ENCODE measurements at regions not wholly inside any gene's neighbourhood (a gene's known extent, or its start where the extent isn't known, plus 50 kb on each side); places are given as distances from the start of the nearest gene placed in this dataset.
"Not testable (repeated sequence)": the region's sequence is repeated elsewhere in the genome, so short reads cannot be mapped to it uniquely, and the experiment has no call there.

DNA sequence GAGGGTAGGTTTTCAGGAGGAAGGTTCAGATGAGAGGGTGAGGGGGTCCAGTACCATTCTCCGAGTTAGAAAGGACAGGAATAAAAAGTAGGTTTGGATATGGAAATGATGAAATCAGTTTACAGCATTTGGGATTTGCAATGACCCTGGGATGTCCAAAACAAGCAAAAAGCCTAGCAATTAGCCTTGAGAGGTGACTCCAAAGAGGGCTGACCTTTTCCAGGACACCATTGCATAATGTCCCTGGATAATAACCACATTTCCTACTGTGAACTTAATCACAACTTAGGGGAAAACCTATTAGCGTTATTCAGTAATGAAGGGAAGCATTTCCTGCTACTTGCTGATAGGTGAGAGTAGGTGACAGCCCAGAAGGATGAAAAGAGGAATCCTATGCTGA lies 101.4 kb upstream of the ARHGAP42 start:
- DNase-seq = no peak

DNA sequence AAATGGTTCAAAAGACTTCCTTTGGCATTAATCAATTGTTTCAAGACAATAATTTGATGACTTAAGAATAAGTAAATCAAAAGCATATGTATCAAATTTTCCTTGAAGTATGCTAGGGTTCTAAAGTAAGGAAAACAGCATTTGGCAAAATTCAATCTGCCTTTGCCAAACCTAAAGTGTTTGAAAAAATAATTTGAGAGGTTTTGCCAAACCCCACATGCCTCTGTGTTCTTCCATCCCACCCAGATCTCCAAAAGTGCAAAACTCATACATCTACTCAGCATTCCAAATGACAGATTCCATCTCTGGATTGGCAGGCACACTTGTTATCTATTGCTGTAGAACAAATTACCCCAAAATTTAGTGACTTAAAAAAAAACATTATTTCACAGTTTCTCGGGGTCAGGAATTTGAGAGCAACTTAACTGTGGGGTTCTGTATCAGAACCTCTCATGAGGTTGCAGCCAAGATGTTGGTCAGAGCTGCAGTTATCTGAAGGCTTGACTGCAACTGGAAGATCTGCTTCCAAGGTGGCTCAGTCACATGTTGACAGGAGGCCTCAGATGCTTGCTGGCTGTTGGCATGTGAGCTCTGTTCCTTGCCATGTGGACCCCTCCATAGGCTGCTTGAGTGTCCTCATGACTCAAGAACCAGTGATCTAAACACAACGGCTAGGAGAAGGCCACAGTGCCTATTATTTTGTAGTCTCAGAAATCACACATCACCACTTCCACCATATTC lies 100.6 kb upstream of the ARHGAP42 start:
- no peak for DNase-seq

DNA sequence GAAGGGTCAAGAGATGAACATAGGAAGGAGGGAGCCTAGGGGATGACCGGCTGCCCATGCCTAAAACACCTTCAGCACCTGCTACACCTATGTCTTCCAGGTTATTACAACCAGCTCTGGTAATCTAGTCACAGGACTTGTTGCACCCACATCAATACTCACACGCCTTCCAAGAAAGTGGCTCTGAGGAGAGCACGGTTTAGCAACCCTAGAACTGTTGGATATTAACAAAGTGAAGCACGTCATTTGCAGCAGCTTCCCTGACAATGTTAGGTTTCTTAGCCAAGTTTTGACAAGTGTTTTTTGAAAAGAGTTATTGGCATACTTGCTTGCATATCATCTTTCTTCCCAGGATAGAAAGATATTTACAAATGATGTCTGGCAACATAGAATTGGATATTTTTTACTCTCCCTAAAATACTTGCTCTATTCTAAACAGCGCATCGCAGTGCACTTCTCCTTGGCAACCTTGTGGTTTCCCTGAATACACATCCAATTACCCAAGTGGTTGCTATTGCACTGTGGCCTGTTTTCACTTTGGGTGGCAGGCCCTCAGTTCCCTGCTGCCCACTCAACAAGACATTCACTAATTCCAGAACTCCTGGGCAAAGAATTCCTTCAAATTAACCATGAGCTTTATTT lies 94.3 kb upstream of the ARHGAP42 start:
- DNase-seq = no peak

DNA sequence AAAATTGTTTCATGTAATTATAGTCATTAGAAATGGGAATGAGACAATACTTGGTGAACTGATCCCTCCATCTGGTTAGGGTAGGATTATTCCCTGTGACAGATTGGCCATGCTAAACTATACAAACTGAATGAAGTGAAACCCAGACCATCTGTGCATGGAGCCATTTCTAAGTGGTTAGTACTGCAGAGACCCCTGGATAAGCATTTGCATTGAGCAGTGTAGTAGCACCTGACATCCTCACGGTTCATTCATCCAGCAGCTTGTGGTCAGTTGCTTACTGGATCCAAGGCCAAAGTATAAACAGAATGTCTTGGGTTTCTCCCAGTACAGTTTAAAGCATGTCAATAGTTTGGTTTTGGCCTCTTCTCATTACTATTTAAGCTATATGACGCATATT lies 93.8 kb upstream of the ARHGAP42 start:
- no peak for DNase-seq

DNA sequence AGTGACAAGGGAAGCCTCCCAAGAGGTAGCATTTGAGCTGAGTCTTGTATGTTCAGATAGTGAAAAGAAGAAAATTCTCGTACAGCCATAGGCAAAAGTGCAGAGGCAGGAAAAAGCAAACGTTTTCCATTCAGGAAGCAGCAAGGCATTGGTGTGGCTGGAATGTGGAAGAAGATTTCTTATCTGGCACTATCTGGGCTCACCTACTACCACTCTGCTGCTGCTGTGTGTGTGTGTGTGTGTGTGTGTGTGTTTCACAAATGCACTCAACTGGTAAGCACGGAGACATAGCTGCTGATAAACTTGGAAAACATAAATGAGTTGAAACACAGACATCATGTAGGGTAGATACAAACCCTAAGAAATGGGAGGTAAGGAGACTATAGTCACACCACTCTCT lies 92.8 kb upstream of the ARHGAP42 start:
- no peak for DNase-seq

DNA sequence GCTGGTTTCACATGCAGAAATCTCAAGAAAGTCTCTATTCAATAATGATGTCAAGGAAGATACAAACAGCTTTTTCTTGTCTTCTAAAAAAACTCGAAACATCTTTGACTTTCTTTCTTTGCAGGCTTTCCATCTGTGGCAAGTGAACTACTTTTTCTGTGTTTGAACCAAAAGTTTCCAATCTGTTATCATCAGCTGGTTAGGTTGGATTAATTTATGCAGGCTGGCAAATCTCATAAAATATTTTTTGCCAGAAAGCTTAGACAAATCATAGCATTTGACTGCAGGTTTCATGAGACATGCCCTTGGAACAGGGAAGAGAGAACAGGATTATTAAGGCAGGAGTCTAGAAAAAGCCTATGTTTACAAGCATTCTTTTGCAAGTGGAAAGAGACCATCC lies 86.1 kb upstream of the ARHGAP42 start:
- no peak for DNase-seq

DNA sequence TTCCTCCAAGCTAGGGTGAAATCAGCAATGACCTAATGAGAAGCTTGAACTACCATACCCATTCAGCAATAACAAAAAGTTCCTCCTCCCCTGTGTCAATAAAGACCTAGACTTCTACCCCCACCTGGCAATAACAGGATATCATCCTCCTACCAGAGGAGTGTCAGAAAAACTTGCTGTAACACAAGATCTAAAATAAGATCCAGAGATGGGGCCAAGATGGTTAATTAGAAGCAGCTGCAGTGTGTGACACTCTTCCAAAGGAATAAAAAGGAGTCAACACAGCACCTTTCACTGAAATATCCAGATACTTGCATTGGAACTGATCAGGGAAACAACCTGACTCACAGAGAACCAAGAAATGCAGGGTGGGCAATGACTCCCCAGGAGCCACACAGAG lies 84.4 kb upstream of the ARHGAP42 start:
- DNase-seq = no peak

DNA sequence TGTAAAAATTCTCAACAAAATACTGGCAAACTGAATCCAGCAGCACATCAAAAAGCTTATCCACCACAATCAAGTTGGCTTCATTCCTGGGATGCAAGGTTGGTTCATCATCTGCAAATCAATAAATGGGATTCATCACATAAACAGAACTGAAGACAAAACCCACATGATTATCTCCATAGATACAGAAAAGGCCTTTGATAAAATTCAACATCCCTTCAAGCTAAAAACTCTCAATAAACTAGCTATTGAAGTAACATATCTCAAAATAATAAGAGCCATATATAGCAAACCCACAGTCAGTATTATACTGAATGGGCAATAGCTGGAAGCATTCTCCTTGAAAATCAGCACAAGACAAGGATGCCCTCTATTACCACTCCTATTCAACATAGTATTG lies 79.3 kb upstream of the ARHGAP42 start:
- DNase-seq = not testable (repeated sequence)

DNA sequence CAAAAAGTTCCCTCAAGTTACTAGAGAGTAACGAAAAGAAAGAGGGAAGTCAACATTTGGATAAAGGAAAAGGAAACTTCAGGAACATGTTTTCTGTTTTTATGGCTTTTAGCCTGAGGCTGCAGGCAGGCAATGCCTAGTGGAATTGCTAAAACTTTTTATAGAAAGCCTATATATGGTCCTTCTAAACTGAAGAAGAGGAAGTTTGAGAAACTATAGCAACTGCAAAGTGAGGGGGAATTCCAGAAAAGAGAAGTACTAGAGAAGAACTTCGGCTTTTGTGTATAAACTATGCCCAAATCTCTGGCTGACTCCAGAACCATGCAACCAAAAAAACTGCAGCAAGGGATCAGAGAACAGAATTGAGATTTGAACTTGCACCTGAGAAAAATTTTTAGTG lies 74.3 kb upstream of the ARHGAP42 start:
- DNase-seq = no peak

DNA sequence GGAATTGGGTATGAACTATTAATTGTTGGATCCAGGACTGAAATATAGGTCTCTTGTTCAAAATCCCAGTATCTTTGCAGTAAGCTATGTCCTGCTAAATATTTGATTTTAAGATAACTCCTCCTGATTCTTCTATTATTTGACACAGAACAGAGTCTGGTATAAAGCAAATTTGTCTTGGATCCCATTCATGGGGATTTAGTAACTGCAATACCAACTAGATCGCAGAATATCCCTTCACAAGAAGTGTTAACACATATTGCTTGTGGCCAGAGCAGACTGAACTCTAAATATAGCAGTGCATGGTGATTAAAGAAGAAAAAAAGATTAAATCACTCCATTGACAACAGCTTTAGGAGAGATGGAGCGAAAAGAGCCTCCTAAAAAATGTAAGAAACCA lies 68.2 kb upstream of the ARHGAP42 start:
- no peak for DNase-seq

DNA sequence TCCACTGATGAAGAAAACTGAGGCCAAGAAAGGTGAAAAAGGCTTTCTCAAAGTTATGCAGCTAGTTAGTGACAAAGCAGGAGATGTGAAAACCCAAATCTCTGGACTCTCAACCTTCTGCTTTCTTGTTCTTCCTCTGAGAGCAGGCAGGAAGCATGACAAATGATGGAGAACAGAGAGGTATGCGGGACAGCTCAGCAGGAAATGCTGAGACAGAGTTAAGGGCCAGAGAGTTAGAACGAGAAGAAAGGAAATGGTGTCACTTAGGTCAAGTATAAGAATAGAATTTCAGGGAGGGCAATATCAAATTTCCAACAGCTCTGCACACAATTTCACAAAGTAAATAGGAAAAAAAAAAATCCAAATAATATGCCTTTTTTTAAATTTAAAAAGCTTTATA lies 67.6 kb upstream of the ARHGAP42 start:
- DNase-seq = no peak

DNA sequence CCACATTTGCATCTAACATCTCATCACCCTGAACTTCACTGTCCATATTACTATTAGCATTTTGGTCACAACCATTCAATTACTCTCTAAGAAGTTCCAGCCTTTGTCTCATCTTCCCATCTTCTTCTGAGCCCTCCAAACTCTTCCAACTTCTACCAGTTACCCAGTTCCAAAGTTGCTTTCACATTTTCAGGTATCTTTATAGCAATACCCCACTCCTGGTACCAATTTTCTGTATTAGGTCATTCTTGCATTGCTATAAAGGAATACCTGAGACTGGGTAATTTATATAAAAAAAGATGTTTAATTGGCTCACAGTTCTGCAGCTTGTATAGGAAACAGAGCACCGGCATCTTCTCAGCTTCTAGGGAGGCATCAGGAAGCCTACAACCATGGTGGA lies 64.7 kb upstream of the ARHGAP42 start:
- no peak for DNase-seq

DNA sequence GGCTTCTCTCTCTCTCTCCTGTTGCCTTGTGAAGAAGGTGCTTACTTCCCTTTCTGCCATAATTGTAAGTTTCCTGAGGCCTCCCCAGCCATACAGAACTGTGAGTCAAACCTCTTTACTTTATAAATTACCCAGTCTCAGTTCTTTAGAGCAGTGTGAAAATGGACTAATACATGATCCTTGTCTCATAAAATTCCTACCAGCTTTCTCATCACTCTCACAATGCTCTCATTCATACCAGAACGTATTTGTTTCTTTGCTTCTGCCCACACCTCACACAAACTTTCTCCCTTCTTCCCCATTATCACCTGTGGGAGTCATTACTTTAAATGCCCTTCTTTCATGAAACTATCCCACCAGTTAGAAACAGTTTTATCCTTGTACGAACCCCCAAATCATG lies 62.7 kb upstream of the ARHGAP42 start:
- no peak for DNase-seq

DNA sequence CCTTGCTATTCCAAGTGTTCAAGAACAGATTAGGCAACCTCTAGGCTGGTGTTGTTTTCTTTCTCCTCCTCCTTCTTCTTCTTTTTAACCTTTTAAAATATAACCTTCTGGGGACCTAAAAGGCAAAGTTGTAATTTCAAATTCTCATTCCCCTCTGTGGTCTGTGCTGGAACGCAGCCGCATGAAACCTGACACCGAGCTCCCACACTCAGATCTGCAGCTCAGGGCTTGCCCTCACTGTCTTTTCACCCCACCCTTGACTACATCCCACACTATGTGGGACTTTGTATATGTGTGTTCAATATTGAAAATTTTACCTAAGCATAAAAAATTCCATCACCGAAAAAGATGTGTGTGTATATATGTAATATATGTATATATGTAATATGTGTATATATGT lies 62.0 kb upstream of the ARHGAP42 start:
- DNase-seq = no peak

DNA sequence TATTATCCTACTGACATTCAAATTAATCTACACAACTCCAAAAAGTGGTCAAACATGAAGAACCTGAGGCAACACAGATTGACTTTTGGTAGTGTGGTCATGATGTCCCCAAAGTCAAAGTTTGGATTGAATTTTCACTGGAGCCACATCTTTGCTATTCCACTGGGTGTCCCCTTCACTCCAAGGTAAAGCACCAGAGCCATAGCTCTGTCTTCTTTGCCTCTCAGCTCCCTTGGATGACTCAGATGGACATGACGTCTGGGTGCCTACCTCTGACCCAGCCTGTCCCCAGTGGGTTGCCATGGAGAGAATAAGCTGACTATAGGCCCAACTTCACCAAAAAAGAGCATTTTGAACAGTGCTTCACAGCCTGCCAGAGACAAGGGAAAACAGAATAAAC lies 57.4 kb upstream of the ARHGAP42 start:
- DNase-seq = no peak

DNA sequence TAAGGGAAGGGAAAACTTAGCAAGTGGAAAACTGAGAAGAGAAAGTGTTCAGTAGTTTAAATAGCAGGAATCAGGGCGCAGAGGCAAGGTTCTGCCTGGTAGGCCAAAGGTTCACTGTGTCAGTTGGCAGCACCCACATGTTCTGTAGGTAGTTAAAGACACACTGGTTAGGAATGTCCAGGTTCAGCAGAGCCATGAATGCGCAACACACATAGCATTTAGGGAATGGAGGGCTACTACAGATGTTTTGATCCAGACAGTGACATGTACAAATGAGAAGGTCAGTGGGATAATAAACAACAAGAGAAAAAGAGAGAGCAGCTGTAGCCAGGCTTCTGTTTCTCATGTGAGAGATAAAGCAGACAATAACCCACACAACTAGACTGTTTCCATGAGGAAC lies 56.2 kb upstream of the ARHGAP42 start:
- no peak for DNase-seq

DNA sequence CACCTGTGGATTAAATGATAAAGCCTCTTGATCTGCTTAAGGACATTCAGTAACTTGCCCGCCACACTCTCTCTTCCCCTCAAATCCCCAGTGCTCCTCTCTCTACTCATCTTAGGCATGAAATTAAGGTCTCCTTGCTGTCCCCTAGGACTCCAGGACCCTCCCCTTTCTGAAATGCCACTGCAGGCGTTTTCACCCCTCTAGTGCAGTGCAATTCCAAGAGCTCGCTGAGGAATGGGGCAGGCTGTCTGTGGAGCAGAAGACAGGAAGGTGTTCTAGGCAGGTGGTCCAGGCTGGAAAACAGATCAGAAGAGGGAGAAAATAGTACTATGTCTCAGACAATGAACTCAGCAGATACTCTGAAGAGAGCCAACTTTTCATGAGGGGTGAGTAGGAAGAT lies 55.8 kb upstream of the ARHGAP42 start:
- DNase-seq = no peak

DNA sequence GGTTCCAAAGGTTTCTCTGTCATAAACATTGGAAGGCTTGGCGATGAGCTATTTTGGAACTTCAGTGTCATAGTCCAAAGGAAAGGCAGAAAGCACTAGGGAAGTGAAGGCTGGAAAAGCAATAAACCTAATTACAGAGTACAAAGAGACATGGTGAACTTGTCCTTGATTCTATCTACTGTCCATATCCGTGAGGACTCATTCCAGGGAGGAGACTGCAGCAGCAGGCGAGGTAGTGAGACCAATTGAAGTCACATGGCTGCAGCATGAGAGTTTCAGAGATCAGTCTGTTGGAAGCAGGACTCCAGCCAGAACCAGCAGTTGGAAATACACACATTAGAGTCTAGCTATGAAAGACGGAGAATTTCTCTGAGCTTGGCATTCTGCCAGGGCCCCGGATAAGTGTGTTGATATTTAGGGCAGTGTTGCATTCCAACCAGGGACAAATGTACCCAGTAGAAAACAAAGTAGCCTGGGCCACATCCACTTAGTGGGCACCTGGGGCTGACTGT lies 54.1 kb upstream of the ARHGAP42 start:
- no peak for DNase-seq

DNA sequence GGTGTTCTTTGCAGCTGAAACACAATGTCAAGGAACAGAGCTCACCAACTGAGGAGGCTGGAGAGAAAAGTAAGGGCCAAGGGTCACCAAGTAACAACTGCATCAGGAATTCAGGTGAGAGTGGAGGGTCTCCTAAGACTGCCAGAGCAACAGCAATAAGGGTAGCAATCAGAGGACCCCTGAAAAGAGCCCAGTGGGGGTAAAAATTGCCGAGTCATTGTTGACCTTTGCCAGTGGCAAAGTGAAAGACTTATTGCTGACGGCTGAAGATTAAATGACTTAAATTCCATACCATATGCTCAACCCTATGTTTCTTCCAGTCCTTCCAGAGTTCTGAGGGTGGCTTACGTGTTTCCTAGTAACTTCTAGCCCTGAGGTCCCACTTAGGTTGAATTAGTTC lies 51.9 kb upstream of the ARHGAP42 start:
- DNase-seq = no peak

DNA sequence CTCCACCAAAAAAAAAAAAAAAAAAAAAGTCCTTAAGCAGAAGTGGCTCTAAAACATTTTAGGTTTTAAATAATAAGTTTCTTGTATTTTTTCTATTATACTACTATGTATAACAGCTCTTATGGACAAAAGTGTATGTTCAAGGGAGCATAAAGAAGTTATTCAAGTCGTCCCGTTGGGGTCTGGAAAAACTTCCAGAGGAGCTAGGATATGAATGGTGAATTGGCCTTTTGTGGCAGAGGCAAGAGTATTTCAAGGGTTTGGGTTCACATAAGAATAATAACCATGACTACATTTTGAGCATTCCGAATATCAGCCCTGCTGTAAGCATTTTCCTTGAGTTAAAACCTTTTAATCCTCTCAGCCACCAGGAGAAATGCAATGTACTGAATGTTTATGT lies 50.6 kb upstream of the ARHGAP42 start:
- no peak for DNase-seq

Measured in NCI-H1417 treated with DMSO at 0.1 percent for 48 hours (cell line).